Caco-2 (cell line): ENCODE measurements at regions not wholly inside any gene's neighbourhood (a gene's known extent, or its start where the extent isn't known, plus 50 kb on each side); places are given as distances from the start of the nearest gene placed in this dataset.

ENCODE experiments used
- BruUV-seq: library from RNA; stranded (reverse); fragments of 400-500 nt; replicated peaks from 2 replicates; lab custom pipeline; 2021; lab: Mats Ljungman, UMichigan
- CTCF ChIA-PET: fragments of 300-600 bp; sonication (Branson Sonifier 250); formaldehyde crosslinking; loops from one replicate; lab custom pipeline; 2022; ENCODE audit warnings: antibody characterized with exemption; lab: Charles Lee
- POLR2A ChIA-PET: fragments of 300-600 bp; sonication (Branson Sonifier 250); formaldehyde crosslinking; loops from one replicate; lab custom pipeline; 2022; ENCODE audit warnings: antibody characterized with exemption; lab: Charles Lee
- DNase-seq, 2 experiments: peaks; one replicate each; pipeline versions ENCODE4 v3.0.0 to v3.0.0-alpha.2; 2020 to 2022
- H3K27me3 ChIP-seq: replicated peaks from 2 replicates; pipeline ENCODE4 v1.6.0; 2011; ENCODE audit warnings: low read length; ENCODE audit not compliant: control insufficient read depth, insufficient read depth
- H3K36me3 ChIP-seq: 2 replicates; pipeline ENCODE4 v1.5.1; 2011; ENCODE audit warnings: low read length; ENCODE audit not compliant: control insufficient read depth, insufficient read depth
- H3K4me1 ChIP-seq: fragments of 250-450 bp; sonication (Bioruptor Pico); 2 replicates; pipeline ENCODE4 v1.5.1; 2020; ENCODE audit warnings: mild to moderate bottlenecking
- H3K4me3 ChIP-seq: 2 replicates; pipeline ENCODE4 v1.5.1; 2011; ENCODE audit warnings: low read depth, mild to moderate bottlenecking, control low read depth, low read length
- H3K9me3 ChIP-seq: fragments of 250-450 bp; sonication (Bioruptor Pico); 2 replicates; pipeline ENCODE4 v1.5.1; 2020; ENCODE audit warnings: mild to moderate bottlenecking, moderate library complexity
- H3K27ac Mint-ChIP-seq: one replicate; pipeline ENCODE4 v1.8.0; 2022; ENCODE audit warnings: mixed read lengths; ENCODE audit not compliant: unreplicated experiment
- H3K27me3 Mint-ChIP-seq: one replicate; pipeline ENCODE4 v1.8.0; 2022; ENCODE audit warnings: mixed read lengths; ENCODE audit not compliant: insufficient read depth, unreplicated experiment
- H3K36me3 Mint-ChIP-seq: one replicate; pipeline ENCODE4 v1.8.0; 2022; ENCODE audit warnings: mild to moderate bottlenecking, mixed read lengths; ENCODE audit not compliant: insufficient read depth, unreplicated experiment
- H3K4me1 Mint-ChIP-seq: one replicate; pipeline ENCODE4 v1.8.0; 2022; ENCODE audit warnings: low read depth, mixed read lengths; ENCODE audit not compliant: unreplicated experiment
- H3K4me3 Mint-ChIP-seq: one replicate; pipeline ENCODE4 v1.8.0; 2022; ENCODE audit warnings: mild to moderate bottlenecking, moderate library complexity, mixed read lengths; ENCODE audit not compliant: unreplicated experiment
- H3K9me3 Mint-ChIP-seq: one replicate; pipeline ENCODE4 v1.8.0; 2022; ENCODE audit warnings: mixed read lengths; ENCODE audit not compliant: unreplicated experiment
- CTCF ChIP-seq, 2 experiments: fragments of 200-600 bp in 1 of 2; IDR thresholded peaks; 1 replicate in 1 of 2; 2 replicates in 1 of 2; pipeline versions ENCODE4 v1.5.1 to v1.8.0; 2011 to 2022; ENCODE audit warnings: antibody characterized with exemption in 1 of 2, control low read depth in 1 of 2, inconsistent platforms in 1 of 2, low read depth in 1 of 2, low read length in 1 of 2, mild to moderate bottlenecking in 1 of 2, moderate library complexity in 1 of 2; ENCODE audit not compliant: insufficient read depth in 1 of 2, severe bottlenecking in 1 of 2, unreplicated experiment in 1 of 2
- intact Hi-C: fragments of 100-400 bp; cut with micrococcal nuclease; formaldehyde crosslinking; loops from one replicate; pipeline ENCODE4 v1.10.0; 2022; ENCODE audit not compliant: unreplicated experiment

- no peaks in the 10 kb centered on the region for H3K27me3 ChIP-seq
- intact Hi-C loops, result loop anchor here (5.0 kb wide), 1 partner anchor 43 kb away; no protein-coding TSS in a partner anchor
These were observed 69.1 kb upstream of the STUM start for GRCh38 chr1:226479474-226479873.

DNA sequence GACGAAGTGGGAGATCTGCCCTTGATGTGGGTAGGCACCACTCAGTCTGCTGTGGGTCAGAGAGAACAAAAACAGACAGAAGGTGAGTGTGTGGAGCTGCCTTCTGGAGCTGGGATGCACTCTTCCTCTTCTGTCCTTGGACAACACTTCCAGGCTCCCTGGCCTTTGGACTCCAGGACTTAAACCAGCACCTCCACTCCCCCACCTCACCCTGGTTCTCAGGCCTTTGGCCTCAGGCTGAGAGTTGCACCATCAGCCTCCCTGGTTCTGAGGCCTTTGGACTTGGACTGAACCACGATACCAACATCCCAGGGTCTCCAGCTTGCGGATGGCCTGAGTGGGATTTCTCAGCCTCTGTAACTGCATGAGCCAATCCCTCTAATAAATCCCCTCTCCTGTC, 68.1 kb upstream of the STUM start:
- intact Hi-C loops, result loop anchor here (1.0 to 5.0 kb wide), 2 partner anchors 58 to 67 kb away; no protein-coding TSS in a partner anchor
- peaks cover 2% of the 10 kb centered on the region for H3K27me3 Mint-ChIP-seq
- H3K36me3 ChIP-seq, result no peaks in the 10 kb centered on the region
- ChIA-PET CTCF (interaction anchor here (1.1 to 1.2 kb wide), 2 partner anchors 69 to 72 kb away, joined by 4 to 5 read pairs; partner anchors contain the start of gene PARP1), POLR2A (no interaction called here)
- no peak for TF ChIP-seq CTCF (IDR thresholded peaks at IDR 0.05; ENCODE audit: insufficient read depth in 1 of 2, low read depth in 1 of 2, low read length in 1 of 2, severe bottlenecking in 1 of 2, unreplicated experiment in 1 of 2)
- DNase-seq, result peak in 1 of 2 experiments; percentile 27
- no peak overlapping the region for H3K4me3 ChIP-seq
- H3K27ac Mint-ChIP-seq, result no peak overlapping the region
- no peaks in the 10 kb centered on the region for H3K9me3 ChIP-seq
- H3K36me3 Mint-ChIP-seq, result no peaks in the 10 kb centered on the region
- H3K27me3 ChIP-seq, result no peaks in the 10 kb centered on the region
- no TSS peak for BruUV-seq
- H3K4me1 Mint-ChIP-seq, result peaks cover 3% of the 10 kb centered on the region
- peaks cover 31% of the 10 kb centered on the region for H3K4me1 ChIP-seq
- H3K9me3 Mint-ChIP-seq, result no peaks in the 10 kb centered on the region
- H3K4me3 Mint-ChIP-seq, result no peak overlapping the region

More at GRCh38 chr1:226479474-226479873, 69.1 kb upstream of the STUM start:
- Mint-ChIP-seq H3K27me3 (peaks cover 3% of the 10 kb centered on the region), H3K36me3 (no peaks in the 10 kb centered on the region), H3K9me3 (no peaks in the 10 kb centered on the region), H3K4me3 (no peak overlapping the region), H3K4me1 (peaks cover 6% of the 10 kb centered on the region), H3K27ac (no peak overlapping the region)
- ChIA-PET CTCF (interaction anchor here (0.9 kb wide), 1 partner anchor 72 kb away, joined by 4 read pairs; the partner anchor contains the start of gene PARP1), POLR2A (interaction anchor here (0.6 kb wide), 2 partner anchors 15 to 45 kb away, joined by 3 to 9 read pairs; no protein-coding TSS in a partner anchor)
- Histone ChIP-seq H3K4me3 (no peak overlapping the region), H3K36me3 (no peaks in the 10 kb centered on the region), H3K9me3 (no peaks in the 10 kb centered on the region), H3K4me1 (peaks cover 31% of the 10 kb centered on the region)
- BruUV-seq, result no TSS peak
- no peak for TF ChIP-seq CTCF (IDR thresholded peaks at IDR 0.05; ENCODE audit: insufficient read depth in 1 of 2, low read depth in 1 of 2, low read length in 1 of 2, severe bottlenecking in 1 of 2, unreplicated experiment in 1 of 2)
- peak; percentile 65 to 69 for DNase-seq

GRCh38 chr1:226481133-226481532, 67.4 kb upstream of the STUM start:
- Mint-ChIP-seq H3K4me3 (no peak overlapping the region), H3K9me3 (no peaks in the 10 kb centered on the region), H3K27ac (no peak overlapping the region), H3K4me1 (no peaks in the 10 kb centered on the region), H3K36me3 (no peaks in the 10 kb centered on the region), H3K27me3 (no peaks in the 10 kb centered on the region)
- intact Hi-C loops, result loop anchor here (5.0 kb wide), 1 partner anchor 59 kb away; no protein-coding TSS in a partner anchor
- no peaks in the 10 kb centered on the region for H3K9me3 ChIP-seq
- no peak overlapping the region for H3K4me3 ChIP-seq
- no peaks in the 10 kb centered on the region for H3K27me3 ChIP-seq
- DNase-seq, result peak; percentile 65 to 73
- no peaks in the 10 kb centered on the region for H3K36me3 ChIP-seq
- ChIA-PET POLR2A (interaction anchor here (0.5 to 0.6 kb wide), 2 partner anchors 25 to 419 kb away, joined by 3 to 5 read pairs; partner anchors contain the start of gene H3-3A), CTCF (interaction anchor here (0.8 to 1.2 kb wide), 3 partner anchors 56 to 73 kb away, joined by 3 to 5 read pairs (median 4); partner anchors contain the start of gene PARP1)
- BruUV-seq, result no TSS peak
- peaks cover 31% of the 10 kb centered on the region for H3K4me1 ChIP-seq
- no peak for TF ChIP-seq CTCF (IDR thresholded peaks at IDR 0.05; ENCODE audit: insufficient read depth in 1 of 2, low read depth in 1 of 2, low read length in 1 of 2, severe bottlenecking in 1 of 2, unreplicated experiment in 1 of 2)
